AG09309 (cell line): ENCODE measurements at regions not wholly inside any gene's neighbourhood (a gene's known extent, or its start where the extent isn't known, plus 50 kb on each side); places are given as distances from the start of the nearest gene placed in this dataset.

Experiments
- DNase-seq: peaks from one replicate; pipeline ENCODE4 v3.0.0-alpha.2; 2010; ENCODE audit warnings: low read depth
- H3K4me3 ChIP-seq: 2 replicates; pipeline ENCODE4 v1.5.1; 2011; ENCODE audit warnings: mild to moderate bottlenecking, low read depth, low read length, moderate library complexity; ENCODE audit not compliant: control insufficient read depth
- CTCF ChIP-seq: IDR thresholded peaks from 2 replicates; pipeline ENCODE4 v1.5.1; 2011; ENCODE audit warnings: mild to moderate bottlenecking, low read depth, low read length, inconsistent platforms; ENCODE audit not compliant: insufficient read depth, control insufficient read depth; ENCODE audit errors: missing control alignments

DNA sequence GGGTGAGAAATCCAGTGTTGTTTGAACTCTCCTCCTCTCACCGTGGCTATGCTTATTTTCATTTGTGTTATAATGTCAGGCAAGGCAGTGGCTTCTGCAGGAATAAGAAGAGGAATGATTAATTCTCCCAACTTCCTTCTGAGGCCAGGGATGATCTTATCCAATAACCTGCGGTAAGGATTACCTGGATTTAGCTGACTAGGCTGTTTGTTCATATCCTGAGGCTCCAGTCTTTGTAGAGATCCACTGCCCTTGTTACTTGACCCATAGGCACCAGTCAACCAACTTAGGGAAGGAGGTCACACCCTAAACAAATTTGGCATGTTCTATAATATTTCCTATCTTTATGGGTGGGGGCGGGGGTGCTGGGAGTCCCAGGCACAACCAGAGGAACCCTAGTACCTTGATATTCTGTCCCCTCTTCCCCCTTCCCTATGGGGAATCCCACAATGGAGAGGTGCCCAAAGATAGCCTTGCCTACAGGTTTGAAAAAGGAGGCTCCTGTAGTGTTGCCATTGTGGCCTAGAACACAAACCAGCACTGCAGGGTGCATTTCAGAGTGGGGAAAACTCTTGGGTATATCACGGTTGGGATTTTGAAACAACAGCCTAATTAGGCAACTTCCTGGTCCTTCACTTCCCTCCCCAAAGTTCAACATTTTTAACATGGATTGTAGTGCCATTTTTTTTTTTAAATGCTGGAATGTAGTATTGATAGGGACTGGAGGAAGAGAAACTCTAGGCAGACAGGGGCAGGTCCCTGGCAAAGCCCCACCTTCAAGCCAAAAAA is 977.5 kb upstream of the SPRY2 start:
- no peak for TF ChIP-seq CTCF
- H3K4me3 ChIP-seq = no peak overlapping the region
- no peak for DNase-seq

DNA sequence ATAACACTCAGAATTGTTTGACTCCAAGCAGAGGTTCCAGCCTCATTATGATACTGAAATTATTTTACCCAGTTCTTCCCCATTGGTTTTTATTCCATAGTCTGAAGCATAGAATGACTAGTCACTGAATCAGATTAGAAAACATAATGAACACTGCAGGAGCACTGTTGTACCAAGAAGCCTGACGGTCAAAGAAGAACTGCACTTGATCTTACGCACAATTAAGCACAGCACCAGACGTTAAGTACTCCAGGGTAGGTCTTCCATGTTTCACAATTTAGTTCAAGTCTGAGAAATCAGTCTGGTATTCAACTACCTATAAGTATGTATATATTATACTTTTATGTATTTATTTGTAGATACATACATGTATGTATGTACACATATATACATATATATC is 973.5 kb upstream of the SPRY2 start:
- no peak for DNase-seq
- no peak overlapping the region for H3K4me3 ChIP-seq
- no peak for TF ChIP-seq CTCF

GRCh38 chr13:81305928-81306327 is 965.0 kb upstream of the SPRY2 start:
- TF ChIP-seq CTCF = no peak
- DNase-seq = no peak
- H3K4me3 ChIP-seq = no peak overlapping the region

GRCh38 chr13:81304121-81304659 is 963.3 kb upstream of the SPRY2 start:
- TF ChIP-seq CTCF = no peak
- no peak for DNase-seq
- no peak overlapping the region for H3K4me3 ChIP-seq

DNA sequence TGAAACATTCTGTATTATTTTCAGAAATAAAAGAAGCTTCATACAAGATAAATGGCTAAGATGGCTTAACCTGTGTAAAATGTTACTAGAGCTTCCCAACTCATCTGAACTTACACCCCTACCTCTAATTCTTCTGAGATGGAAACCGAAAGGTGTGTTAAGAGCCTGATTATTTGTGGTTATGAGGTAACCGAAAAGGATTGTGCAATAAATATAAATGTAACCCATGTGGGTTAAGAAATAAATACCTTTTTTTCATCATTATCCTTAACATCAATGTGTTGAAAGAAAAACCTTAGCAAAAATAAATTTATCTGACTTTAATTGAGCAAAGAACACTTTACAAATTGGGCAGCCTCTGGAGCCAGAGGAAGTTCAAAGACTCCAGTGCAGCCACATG is 961.8 kb upstream of the SPRY2 start:
- no peak for TF ChIP-seq CTCF
- DNase-seq = no peak
- no peak overlapping the region for H3K4me3 ChIP-seq

GRCh38 chr13:81302125-81302524 is 961.2 kb upstream of the SPRY2 start:
- no peak for DNase-seq
- H3K4me3 ChIP-seq = no peak overlapping the region
- TF ChIP-seq CTCF = no peak
